Upper lobe of right lung (tissue), 1 donor: ENCODE measurements at regions not wholly inside any gene's neighbourhood (a gene's known extent, or its start where the extent isn't known, plus 50 kb on each side); places are given as distances from the start of the nearest gene placed in this dataset.

ENCODE experiments used
- ATAC-seq: fragments of 200-7000 bp; cut with Tn5 transposase; one replicate; pipeline ENCODE4 v1.9.1; 2020; ENCODE audit warnings: mild to moderate bottlenecking, moderate library complexity
- DNase-seq: peaks from one replicate; pipeline ENCODE4 v3.0.0-alpha.2; 2020
- H3K27ac ChIP-seq: fragments of 200-600 bp; one replicate; pipeline ENCODE4 v1.8.0; 2022
- H3K27me3 ChIP-seq: fragments of 200-600 bp; one replicate; pipeline ENCODE4 v1.8.0; 2022; ENCODE audit warnings: mild to moderate bottlenecking
- H3K36me3 ChIP-seq: fragments of 200-600 bp; one replicate; pipeline ENCODE4 v1.8.0; 2022
- H3K4me1 ChIP-seq: fragments of 200-600 bp; one replicate; pipeline ENCODE4 v1.8.0; 2022
- H3K4me3 ChIP-seq: fragments of 200-600 bp; one replicate; pipeline ENCODE4 v1.8.0; 2022; ENCODE audit warnings: mild to moderate bottlenecking
- H3K9me3 ChIP-seq: fragments of 200-600 bp; one replicate; pipeline ENCODE4 v1.8.0; 2022
- CTCF ChIP-seq: fragments of 200-600 bp; IDR thresholded peaks from one replicate; pipeline ENCODE4 v1.8.0; 2022; ENCODE audit warnings: antibody characterized with exemption
- intact Hi-C: fragments of 100-400 bp; cut with DNase I; formaldehyde crosslinking; loops from one replicate; pipeline ENCODE4 v1.11.0; 2022
- donor health status: DM: no; HTN: yes; CAD: no; lungs with severe emphysema.

GRCh38 chr7:136412952-136413351, 435.8 kb upstream of the MTPN start:
- H3K4me1 ChIP-seq, result no peaks in the 10 kb centered on the region
- H3K36me3 ChIP-seq, result no peaks in the 10 kb centered on the region
- H3K4me3 ChIP-seq, result no peak overlapping the region
- H3K27me3 ChIP-seq, result peaks cover 2% of the 10 kb centered on the region
- no peaks in the 10 kb centered on the region for H3K9me3 ChIP-seq
- ATAC-seq (no peak), DNase-seq (no peak)
- no peak for TF ChIP-seq CTCF
- intact Hi-C loops, result no loop called here
- H3K27ac ChIP-seq, result no peak overlapping the region

GRCh38 chr7:136405931-136406777, 429.0 kb upstream of the MTPN start:
- ATAC-seq (peak; percentile 85), DNase-seq (no peak)
- Histone ChIP-seq H3K4me3 (no peak overlapping the region), H3K36me3 (no peaks in the 10 kb centered on the region), H3K4me1 (no peaks in the 10 kb centered on the region), H3K27ac (no peak overlapping the region), H3K9me3 (no peaks in the 10 kb centered on the region), H3K27me3 (peaks cover 7% of the 10 kb centered on the region)
- intact Hi-C loops, result no loop called here
- peak; percentile 83 for TF ChIP-seq CTCF

- H3K27me3 ChIP-seq, result peaks cover 7% of the 10 kb centered on the region
- H3K36me3 ChIP-seq, result no peaks in the 10 kb centered on the region
- ATAC-seq (no peak), DNase-seq (no peak)
- intact Hi-C loops, result no loop called here
- H3K9me3 ChIP-seq, result no peaks in the 10 kb centered on the region
- no peak for TF ChIP-seq CTCF
- no peak overlapping the region for H3K4me3 ChIP-seq
- no peak overlapping the region for H3K27ac ChIP-seq
- H3K4me1 ChIP-seq, result no peaks in the 10 kb centered on the region
Measured at GRCh38 chr7:136403591-136403990, 426.4 kb upstream of the MTPN start.

DNA sequence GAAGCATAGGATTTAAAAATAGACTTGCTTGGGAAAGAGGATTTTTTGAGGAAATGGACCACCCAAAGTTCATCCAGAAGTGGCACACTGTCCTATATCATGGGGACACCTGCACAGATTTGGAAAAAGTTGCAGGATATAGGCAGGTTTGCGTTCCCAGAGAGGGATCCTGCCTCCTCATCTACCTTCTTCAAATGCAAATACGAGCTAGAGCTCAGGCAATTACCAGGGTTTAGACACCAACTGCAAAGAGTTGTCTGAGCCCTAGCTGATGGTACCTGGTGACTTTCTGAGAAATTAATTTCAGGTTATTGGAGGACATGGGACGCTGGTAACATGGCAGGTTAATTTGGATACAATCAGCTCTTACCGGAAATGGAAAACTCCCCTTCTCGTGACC, 423.7 kb upstream of the MTPN start:
- DNase-seq (no peak), ATAC-seq (no peak)
- no peak for TF ChIP-seq CTCF
- Histone ChIP-seq H3K27ac (no peak overlapping the region), H3K4me1 (no peaks in the 10 kb centered on the region), H3K4me3 (no peak overlapping the region), H3K36me3 (no peaks in the 10 kb centered on the region), H3K9me3 (no peaks in the 10 kb centered on the region), H3K27me3 (no peaks in the 10 kb centered on the region)
- intact Hi-C loops, result no loop called here

- Histone ChIP-seq H3K9me3 (no peaks in the 10 kb centered on the region), H3K27me3 (no peaks in the 10 kb centered on the region), H3K4me3 (no peak overlapping the region), H3K36me3 (no peaks in the 10 kb centered on the region), H3K27ac (no peak overlapping the region), H3K4me1 (no peaks in the 10 kb centered on the region)
- intact Hi-C loops, result no loop called here
- TF ChIP-seq CTCF, result no peak
- ATAC-seq (no peak), DNase-seq (no peak)
Measured at GRCh38 chr7:136399385-136399784, 422.2 kb upstream of the MTPN start.
